ENCODE measurements at regions not wholly inside any gene's neighbourhood (a gene's known extent, or its start where the extent isn't known, plus 50 kb on each side); places are given as distances from the start of the nearest gene placed in this dataset.

GRCh38 chr13:26474286-26474685 lies 83.2 kb upstream of the WASF3 start:
- TF ChIP-seq POLR2A (IDR thresholded peaks at IDR 0.05; ENCODE audit: low read depth, low read length) (no peak), CTCF (IDR thresholded peaks at IDR 0.05; ENCODE audit: extremely low read depth in 1 of 2, insufficient read depth in 1 of 2, low read depth in 1 of 2, low read length in 2 of 2) (no peak), EZH2 (IDR thresholded peaks at IDR 0.05; ENCODE audit: borderline replicate concordance, low read depth, low read length, severe bottlenecking) (no peak), POLR2AphosphoS5 (IDR thresholded peaks at IDR 0.05; ENCODE audit: insufficient read depth, low read depth, low read length) (no peak), MAX (IDR thresholded peaks at IDR 0.05; ENCODE audit: insufficient read depth, insufficient read length) (no peak), JUN (IDR thresholded peaks at IDR 0.05; ENCODE audit: borderline replicate concordance, insufficient read depth, insufficient read length, low read depth) (no peak)

Data from endothelial cell of umbilical vein (primary cell).